Ascending aorta (tissue), 2 donors: ENCODE measurements at regions not wholly inside any gene's neighbourhood (a gene's known extent, or its start where the extent isn't known, plus 50 kb on each side); places are given as distances from the start of the nearest gene placed in this dataset.

Experiments used
- DNase-seq, 2 donors: peaks; one replicate each; pipeline ENCODE4 v3.0.0-alpha.2; 2019; ENCODE audit warnings: low spot score in 2 of 2
- H3K27ac ChIP-seq, 2 donors: fragments of 200-600 bp; sonication (generic); one replicate each; pipeline ENCODE4 v1.5.1; 2016 to 2017; ENCODE audit warnings: mild to moderate bottlenecking in 1 of 2
- H3K27me3 ChIP-seq: fragments of 200-600 bp; sonication (generic); one replicate; pipeline ENCODE4 v1.5.1; 2017
- H3K36me3 ChIP-seq, 2 donors: fragments of 200-600 bp; sonication (generic); one replicate each; pipeline ENCODE4 v1.5.1; 2016
- H3K4me1 ChIP-seq, 2 donors: fragments of 200-600 bp; sonication (generic); one replicate each; pipeline ENCODE4 v1.5.1; 2016 to 2017; ENCODE audit warnings: mild to moderate bottlenecking in 1 of 2
- H3K4me3 ChIP-seq, 2 donors: fragments of 200-600 bp; sonication (generic); one replicate each; pipeline ENCODE4 v1.5.1; 2016 to 2017; ENCODE audit warnings: mild to moderate bottlenecking in 1 of 2
- H3K9me3 ChIP-seq, 2 donors: fragments of 200-600 bp; sonication (generic); one replicate each; pipeline ENCODE4 v1.5.1; 2016
- CTCF ChIP-seq, 3 experiments: fragments of 200-600 bp in 2 of 3; fragments of 450-650 bp in 1 of 3; sonication (generic) in 2 of 3; IDR thresholded peaks; one replicate each; pipeline ENCODE4 v1.5.1; 2016 to 2019; ENCODE audit warnings: antibody characterized with exemption in 3 of 3, mild to moderate bottlenecking in 1 of 3, moderate library complexity in 1 of 3
- intact Hi-C: fragments of 100-400 bp; cut with DNase I; formaldehyde crosslinking; loops from one replicate; pipeline ENCODE4 v1.15.1; 2023

GRCh38 chr22:48803948-48804810, 1023.5 kb downstream of the BRD1 start:
- Histone ChIP-seq H3K27me3 (no peaks in the 10 kb centered on the region), H3K36me3 (no peaks in the 10 kb centered on the region), H3K4me3 (no peak overlapping the region), H3K27ac (no peak overlapping the region), H3K4me1 (no peaks in the 10 kb centered on the region), H3K9me3 (no peaks in the 10 kb centered on the region)
- intact Hi-C loops: no loop called here
- no peak for TF ChIP-seq CTCF (IDR thresholded peaks at IDR 0.05)
- no peak for DNase-seq

GRCh38 chr22:48803171-48803947, 1024.3 kb downstream of the BRD1 start:
- no peaks in the 10 kb centered on the region for H3K4me1 ChIP-seq
- H3K27ac ChIP-seq: no peak overlapping the region
- H3K27me3 ChIP-seq: no peaks in the 10 kb centered on the region
- no peaks in the 10 kb centered on the region for H3K9me3 ChIP-seq
- intact Hi-C loops: no loop called here
- peak in 1 of 2 donors; percentile 46 for DNase-seq
- H3K36me3 ChIP-seq: no peaks in the 10 kb centered on the region
- H3K4me3 ChIP-seq: no peak overlapping the region
- no peak for TF ChIP-seq CTCF (IDR thresholded peaks at IDR 0.05)

GRCh38 chr22:48802576-48802975, 1025.1 kb downstream of the BRD1 start:
- no peak for TF ChIP-seq CTCF (IDR thresholded peaks at IDR 0.05)
- no peak overlapping the region for H3K27ac ChIP-seq
- H3K4me1 ChIP-seq: no peaks in the 10 kb centered on the region
- no peaks in the 10 kb centered on the region for H3K27me3 ChIP-seq
- H3K9me3 ChIP-seq: no peaks in the 10 kb centered on the region
- H3K4me3 ChIP-seq: no peak overlapping the region
- no peaks in the 10 kb centered on the region for H3K36me3 ChIP-seq
- intact Hi-C loops: no loop called here
- peak in 1 of 2 donors; percentile 44 for DNase-seq

- H3K4me1 ChIP-seq: no peaks in the 10 kb centered on the region
- no peak for TF ChIP-seq CTCF (IDR thresholded peaks at IDR 0.05)
- no peak for DNase-seq
- no peak overlapping the region for H3K27ac ChIP-seq
- intact Hi-C loops: no loop called here
- H3K9me3 ChIP-seq: no peaks in the 10 kb centered on the region
- no peaks in the 10 kb centered on the region for H3K36me3 ChIP-seq
- H3K27me3 ChIP-seq: no peaks in the 10 kb centered on the region
- no peak overlapping the region for H3K4me3 ChIP-seq
These were observed 1026.6 kb downstream of the BRD1 start for GRCh38 chr22:48800886-48801607.

GRCh38 chr22:48800036-48800885, 1027.4 kb downstream of the BRD1 start:
- intact Hi-C loops: no loop called here

More at GRCh38 chr22:48800036-48800885, 1027.4 kb downstream of the BRD1 start:
- TF ChIP-seq CTCF (IDR thresholded peaks at IDR 0.05): no peak
- no peak for DNase-seq
- H3K36me3 ChIP-seq: no peaks in the 10 kb centered on the region
- H3K27me3 ChIP-seq: no peaks in the 10 kb centered on the region
- H3K9me3 ChIP-seq: no peaks in the 10 kb centered on the region
- no peaks in the 10 kb centered on the region for H3K4me1 ChIP-seq
- H3K27ac ChIP-seq: no peak overlapping the region
- H3K4me3 ChIP-seq: no peak overlapping the region
